ENCODE measurements at regions not wholly inside any gene's neighbourhood (a gene's known extent, or its start where the extent isn't known, plus 50 kb on each side); places are given as distances from the start of the nearest gene placed in this dataset.
A peak's percentile ranks its signal among the peaks of the same experiment; 100 is the strongest.

DNA sequence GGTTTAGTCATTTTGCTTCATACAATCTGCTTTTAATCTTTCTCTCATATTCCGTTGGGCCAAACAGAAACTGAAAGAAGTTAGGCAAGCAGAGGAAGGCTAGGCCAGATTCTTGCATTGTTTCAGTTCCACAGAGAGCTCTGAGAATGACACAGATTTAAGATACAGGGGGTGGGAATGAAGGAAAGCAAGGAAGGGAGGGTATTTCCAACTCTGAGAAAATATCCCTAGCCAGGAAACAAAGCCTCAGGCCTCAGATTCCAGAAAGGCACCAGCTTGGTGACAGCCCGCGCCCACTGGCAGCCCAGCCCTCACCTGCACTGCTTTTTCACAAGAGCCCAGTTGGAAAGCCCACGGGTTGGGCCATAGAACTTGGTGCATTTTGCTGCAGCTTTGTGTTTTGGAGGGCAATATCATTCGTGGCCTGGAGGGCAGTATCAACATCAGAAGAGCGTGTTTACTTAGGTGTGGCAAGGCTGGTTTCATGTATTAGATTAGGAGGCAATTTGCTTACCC is 63.5 kb downstream of the ENC1 start:
- TF ChIP-seq, protein P1, sequence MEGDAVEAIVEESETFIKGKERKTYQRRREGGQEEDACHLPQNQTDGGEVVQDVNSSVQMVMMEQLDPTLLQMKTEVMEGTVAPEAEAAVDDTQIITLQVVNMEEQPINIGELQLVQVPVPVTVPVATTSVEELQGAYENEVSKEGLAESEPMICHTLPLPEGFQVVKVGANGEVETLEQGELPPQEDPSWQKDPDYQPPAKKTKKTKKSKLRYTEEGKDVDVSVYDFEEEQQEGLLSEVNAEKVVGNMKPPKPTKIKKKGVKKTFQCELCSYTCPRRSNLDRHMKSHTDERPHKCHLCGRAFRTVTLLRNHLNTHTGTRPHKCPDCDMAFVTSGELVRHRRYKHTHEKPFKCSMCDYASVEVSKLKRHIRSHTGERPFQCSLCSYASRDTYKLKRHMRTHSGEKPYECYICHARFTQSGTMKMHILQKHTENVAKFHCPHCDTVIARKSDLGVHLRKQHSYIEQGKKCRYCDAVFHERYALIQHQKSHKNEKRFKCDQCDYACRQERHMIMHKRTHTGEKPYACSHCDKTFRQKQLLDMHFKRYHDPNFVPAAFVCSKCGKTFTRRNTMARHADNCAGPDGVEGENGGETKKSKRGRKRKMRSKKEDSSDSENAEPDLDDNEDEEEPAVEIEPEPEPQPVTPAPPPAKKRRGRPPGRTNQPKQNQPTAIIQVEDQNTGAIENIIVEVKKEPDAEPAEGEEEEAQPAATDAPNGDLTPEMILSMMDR (IDR thresholded peaks at IDR 0.05; ENCODE audit: low read depth, low read length), result no peak
- H3K4me3 ChIP-seq (replicated peaks in 1 of 2; ENCODE audit: low read depth in 2 of 2, low read length in 2 of 2), result no peak overlapping the region
- peak; percentile 66 to 67 for DNase-seq (ENCODE audit: low read depth in 2 of 2)

DNA sequence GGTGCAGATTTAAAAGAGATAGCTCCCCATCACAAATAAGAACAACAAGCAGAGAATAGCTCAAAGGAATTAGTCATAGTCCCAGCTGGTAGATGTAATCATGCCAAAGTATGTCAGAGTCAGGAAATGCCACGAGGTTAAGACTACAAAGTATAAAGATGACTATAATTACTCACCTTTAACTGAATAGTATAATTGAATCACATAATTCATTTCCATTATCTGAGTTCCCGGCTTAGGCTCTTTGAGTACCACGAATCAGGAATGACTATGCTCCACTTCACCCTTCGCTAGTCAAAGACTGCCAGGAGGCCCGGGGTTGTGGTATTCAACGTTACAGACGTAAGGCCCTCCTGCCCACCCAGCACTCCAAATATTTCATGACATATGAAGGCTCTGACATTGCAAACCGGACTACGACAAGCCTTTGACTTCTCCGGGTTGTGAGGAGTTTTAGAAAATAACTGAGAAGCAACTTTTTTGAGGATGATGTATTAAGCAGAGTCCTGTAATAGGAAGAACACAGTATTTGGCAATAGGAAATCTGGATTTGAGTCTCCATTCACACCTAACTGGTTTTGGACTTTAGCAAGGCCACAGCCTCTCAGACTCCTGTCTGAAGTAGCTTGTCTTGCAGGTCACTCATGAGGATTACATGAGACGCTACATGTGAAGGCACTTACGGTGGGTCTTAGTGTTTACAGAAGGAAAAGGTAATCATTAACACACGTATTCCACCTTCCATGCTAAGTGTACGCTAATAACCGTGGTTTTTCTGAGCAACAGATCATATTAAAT is 64.6 kb downstream of the ENC1 start:
- peak; percentile 60 to 93 for DNase-seq (ENCODE audit: low read depth in 2 of 2)
- TF ChIP-seq, protein P1 (IDR thresholded peaks at IDR 0.05; ENCODE audit: low read depth, low read length), result no peak
- H3K4me3 ChIP-seq (replicated peaks in 1 of 2; ENCODE audit: low read depth in 2 of 2, low read length in 2 of 2), result no peak overlapping the region

DNA sequence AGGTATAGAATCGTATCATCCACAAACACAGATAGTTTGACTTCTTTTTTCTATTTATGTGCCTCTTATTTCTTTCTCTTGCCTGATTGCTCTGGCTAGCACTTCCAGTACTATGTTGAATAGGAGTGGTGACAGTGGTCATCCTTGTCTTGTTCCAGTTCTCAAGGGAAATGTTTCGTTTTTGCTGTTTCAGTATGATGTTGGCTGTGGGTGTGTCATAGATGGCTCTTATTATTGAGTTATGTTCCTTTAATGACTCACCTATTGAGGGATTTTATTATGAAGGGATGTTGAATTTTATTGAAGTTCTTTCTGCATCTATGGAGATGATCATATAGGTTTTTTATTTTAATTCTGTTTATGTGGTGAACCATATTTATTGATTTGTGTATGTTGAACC is 70.3 kb downstream of the ENC1 start:
- TF ChIP-seq, protein P1 (IDR thresholded peaks at IDR 0.05; ENCODE audit: low read depth, low read length), result no peak
- no peak overlapping the region for H3K4me3 ChIP-seq (replicated peaks in 1 of 2; ENCODE audit: low read depth in 2 of 2, low read length in 2 of 2)
- no peak for DNase-seq (ENCODE audit: low read depth in 2 of 2)

DNA sequence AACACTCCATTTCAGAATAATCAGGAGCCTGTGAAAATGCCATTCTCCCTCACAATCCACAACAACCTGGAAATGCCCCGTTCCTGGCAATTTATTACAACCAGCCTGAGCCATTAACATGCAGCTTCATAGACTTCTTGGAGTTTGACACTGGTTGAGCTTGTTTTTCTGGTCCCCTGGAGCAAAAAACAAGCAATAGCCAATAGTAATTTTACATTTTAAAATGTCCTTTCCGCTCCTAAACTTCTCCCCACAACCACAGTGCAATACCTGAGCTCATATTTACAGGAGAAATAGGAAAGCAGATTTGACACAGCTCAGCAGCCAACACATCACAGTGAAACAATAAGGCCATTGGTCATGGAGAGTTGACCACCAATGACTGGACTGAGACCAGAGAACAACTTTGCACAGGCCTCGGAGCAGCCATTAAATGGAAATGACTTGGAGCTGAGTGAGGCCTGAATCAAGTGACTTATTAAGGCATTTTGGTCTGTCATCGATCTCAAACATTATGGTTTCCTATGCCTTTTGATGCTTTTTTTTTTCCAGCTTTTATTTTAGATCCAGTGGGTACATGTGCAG is 73.0 kb downstream of the ENC1 start:
- TF ChIP-seq, protein P1 (IDR thresholded peaks at IDR 0.05; ENCODE audit: low read depth, low read length), result no peak
- H3K4me3 ChIP-seq (replicated peaks in 1 of 2; ENCODE audit: low read depth in 2 of 2, low read length in 2 of 2), result no peak overlapping the region
- DNase-seq (ENCODE audit: low read depth in 2 of 2), result no peak

DNA sequence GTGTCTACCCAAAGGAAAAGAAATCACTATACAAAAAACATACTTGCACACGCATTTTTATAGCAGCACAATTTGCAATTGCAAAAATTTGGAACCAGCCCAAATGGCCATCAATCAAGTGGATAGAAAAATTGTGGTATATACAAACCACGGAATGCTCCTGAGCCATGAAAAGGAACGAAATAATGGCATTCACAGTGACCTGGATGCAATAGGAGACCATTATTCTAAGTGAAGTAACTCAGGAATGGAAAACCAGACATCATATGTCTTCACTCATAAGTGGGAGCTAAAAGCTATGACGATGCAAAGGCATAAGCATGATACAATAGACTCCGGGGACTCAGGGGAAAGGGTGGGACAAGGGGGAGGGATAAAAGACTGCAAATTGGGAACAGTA is 78.4 kb downstream of the ENC1 start:
- H3K4me3 ChIP-seq (replicated peaks in 1 of 2; ENCODE audit: low read depth in 2 of 2, low read length in 2 of 2), result no peak overlapping the region
- DNase-seq (ENCODE audit: low read depth in 2 of 2), result no peak
- TF ChIP-seq, protein P1 (IDR thresholded peaks at IDR 0.05; ENCODE audit: low read depth, low read length), result no peak

DNA sequence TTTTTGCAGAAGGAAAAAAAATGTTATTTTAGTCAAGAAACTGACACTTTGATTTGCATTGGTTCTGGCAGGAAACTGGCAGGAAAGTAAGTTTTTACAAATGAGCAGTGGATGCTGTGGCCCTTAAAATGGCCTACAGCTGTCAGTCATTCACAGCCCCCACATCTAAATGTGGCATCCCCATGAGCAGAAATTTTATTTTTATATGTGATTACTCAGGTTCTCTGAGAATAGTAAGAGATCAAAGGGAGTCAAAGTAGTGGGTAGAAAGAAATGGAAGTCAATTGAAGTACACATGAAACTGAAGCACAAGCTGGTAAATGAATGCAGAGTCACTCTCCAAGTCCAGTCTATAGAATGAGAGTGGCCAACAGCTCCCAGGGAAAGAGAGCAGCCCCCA is 80.3 kb downstream of the ENC1 start:
- TF ChIP-seq, protein P1 (IDR thresholded peaks at IDR 0.05; ENCODE audit: low read depth, low read length), result no peak
- H3K4me3 ChIP-seq (replicated peaks in 1 of 2; ENCODE audit: low read depth in 2 of 2, low read length in 2 of 2), result no peak overlapping the region
- no peak for DNase-seq (ENCODE audit: low read depth in 2 of 2)

Measured in cardiac fibroblast (primary cell).